MM.1S (cell line): ENCODE measurements at regions not wholly inside any gene's neighbourhood (a gene's known extent, or its start where the extent isn't known, plus 50 kb on each side); places are given as distances from the start of the nearest gene placed in this dataset.

Experiments used
- DNase-seq: peaks from one replicate; pipeline ENCODE4 v3.0.0-alpha.2; 2015
- H2AFZ ChIP-seq: fragments of 300-600 bp; sonication (generic); 2 replicates; pipeline ENCODE4 v1.6.0; 2016; ENCODE audit warnings: antibody characterized with exemption, low read length
- H3F3A ChIP-seq: fragments of 300-600 bp; sonication (generic); 2 replicates; pipeline ENCODE4 v1.6.1; 2016; ENCODE audit warnings: mild to moderate bottlenecking, antibody characterized with exemption, low read length, moderate library complexity, mixed read lengths; ENCODE audit not compliant: insufficient read depth
- H3K27ac ChIP-seq: fragments of 300-600 bp; sonication (generic); 2 replicates; pipeline ENCODE4 v1.5.1; 2016; ENCODE audit warnings: mild to moderate bottlenecking, low read length
- H3K27me3 ChIP-seq: fragments of 300-600 bp; sonication (generic); replicated peaks from 2 replicates; pipeline ENCODE4 v1.6.0; 2016; ENCODE audit warnings: low read length; ENCODE audit not compliant: insufficient read depth
- H3K36me3 ChIP-seq: fragments of 300-600 bp; sonication (generic); replicated peaks from 2 replicates; pipeline ENCODE4 v1.6.1; 2016; ENCODE audit warnings: mild to moderate bottlenecking, low read length, mixed read lengths; ENCODE audit not compliant: insufficient read depth
- H3K4me1 ChIP-seq: fragments of 300-600 bp; sonication (generic); 2 replicates; pipeline ENCODE4 v1.6.1; 2016; ENCODE audit warnings: low read length, mixed read lengths
- H3K4me2 ChIP-seq: fragments of 300-600 bp; sonication (generic); 2 replicates; pipeline ENCODE4 v1.6.0; 2016; ENCODE audit warnings: low read depth, low read length
- H3K4me3 ChIP-seq: fragments of 300-600 bp; sonication (generic); 2 replicates; pipeline ENCODE4 v1.5.1; 2016; ENCODE audit warnings: low read length, mixed read lengths
- H3K79me2 ChIP-seq: fragments of 300-600 bp; sonication (generic); 2 replicates; pipeline ENCODE4 v1.6.1; 2016; ENCODE audit warnings: mixed run types, low read length, mixed read lengths
- H3K9ac ChIP-seq: fragments of 300-600 bp; sonication (generic); 2 replicates; pipeline ENCODE4 v1.6.1; 2016; ENCODE audit warnings: low read length, mixed read lengths
- H3K9me2 ChIP-seq: fragments of 300-600 bp; sonication (generic); replicated peaks from 2 replicates; pipeline ENCODE4 v1.6.1; 2016; ENCODE audit warnings: mild to moderate bottlenecking, low read length, mixed read lengths; ENCODE audit not compliant: insufficient read depth
- H3K9me3 ChIP-seq: fragments of 300-600 bp; sonication (generic); replicated peaks from 2 replicates; pipeline ENCODE4 v1.6.1; 2016; ENCODE audit warnings: mild to moderate bottlenecking, low read length, mixed read lengths; ENCODE audit not compliant: insufficient read depth
- H4K20me1 ChIP-seq: fragments of 300-600 bp; sonication (generic); 2 replicates; pipeline ENCODE4 v1.6.1; 2016; ENCODE audit warnings: mild to moderate bottlenecking, low read length, moderate library complexity, mixed read lengths; ENCODE audit not compliant: insufficient read depth
- CTCF ChIP-seq: fragments of 300-600 bp; sonication (generic); IDR thresholded peaks from 2 replicates; pipeline ENCODE4 v1.5.1; 2016; ENCODE audit warnings: antibody characterized with exemption, low read length, mixed read lengths
- EZH2 ChIP-seq: fragments of 300-600 bp; sonication (generic); optimal IDR thresholded peaks from 2 replicates; pipeline ENCODE3; 2017; ENCODE audit warnings: low read depth, mild to moderate bottlenecking, antibody characterized with exemption, low read length, mixed read lengths
- EZH2phosphoT487 ChIP-seq: fragments of 300-600 bp; sonication (generic); IDR thresholded peaks from 2 replicates; pipeline ENCODE4 v1.6.1; 2018; ENCODE audit warnings: antibody characterized with exemption, low read length

DNA sequence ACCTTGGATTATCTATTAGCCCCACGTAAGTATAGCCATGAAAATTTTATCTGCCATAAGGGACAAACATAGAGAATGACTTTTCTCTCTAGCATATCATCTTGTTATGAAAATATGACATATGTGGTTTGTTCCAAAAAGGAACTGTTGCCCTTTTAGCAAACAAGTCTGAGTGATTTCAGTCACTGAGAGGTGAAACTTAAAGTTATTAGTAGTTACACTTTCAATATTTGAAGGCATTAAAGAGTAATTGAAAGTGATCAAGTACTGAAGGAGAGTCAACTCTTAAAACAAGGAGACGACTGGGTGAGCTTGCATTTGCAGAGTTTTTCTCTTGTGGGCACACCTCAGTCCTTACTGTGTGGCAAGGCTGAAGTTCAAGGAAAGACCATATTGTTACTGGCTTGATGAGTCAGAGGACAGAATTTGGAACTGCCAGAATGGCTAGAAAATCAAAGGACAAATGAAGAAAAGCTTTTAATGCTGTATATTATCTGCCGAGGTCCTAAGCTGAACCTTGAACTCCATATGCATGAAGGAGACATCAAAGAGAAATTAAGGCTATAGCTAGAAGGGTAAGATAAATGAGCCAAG is 205.1 kb upstream of the EMCN start:
- H3K9me3 ChIP-seq = no peaks in the 10 kb centered on the region
- DNase-seq = no peak
- H3K9me2 ChIP-seq = no peaks in the 10 kb centered on the region
- peaks cover 15% of the 10 kb centered on the region; the same call in 1 of the 2 replicates for H3K4me1 ChIP-seq
- no peaks in the 10 kb centered on the region for H3K36me3 ChIP-seq
- H4K20me1 ChIP-seq = no peaks in the 10 kb centered on the region
- no peak for TF ChIP-seq EZH2phosphoT487
- TF ChIP-seq CTCF = no peak
- no peak for TF ChIP-seq EZH2
- H3K27me3 ChIP-seq = no peaks in the 10 kb centered on the region
- no peak overlapping the region for H3K4me3 ChIP-seq
- no peak overlapping the region for H3K9ac ChIP-seq
- H2AFZ ChIP-seq = no peak overlapping the region
- H3K4me2 ChIP-seq = no peak overlapping the region
- H3K79me2 ChIP-seq = no peaks in the 10 kb centered on the region
- no peak overlapping the region for H3K27ac ChIP-seq
- no peaks in the 10 kb centered on the region for H3F3A ChIP-seq

- Histone ChIP-seq H3K27ac (no peak overlapping the region), H3F3A (no peaks in the 10 kb centered on the region), H3K79me2 (no peaks in the 10 kb centered on the region), H4K20me1 (no peaks in the 10 kb centered on the region), H2AFZ (no peak overlapping the region), H3K4me2 (no peak overlapping the region), H3K4me1 (peaks cover 15% of the 10 kb centered on the region; the same call in 1 of the 2 replicates), H3K36me3 (no peaks in the 10 kb centered on the region), H3K9me3 (no peaks in the 10 kb centered on the region), H3K27me3 (no peaks in the 10 kb centered on the region), H3K4me3 (no peak overlapping the region), H3K9ac (no peak overlapping the region), H3K9me2 (no peaks in the 10 kb centered on the region)
- DNase-seq = no peak
- TF ChIP-seq EZH2phosphoT487 = no peak
- TF ChIP-seq CTCF = no peak
- no peak for TF ChIP-seq EZH2
Observed at GRCh38 chr4:100722133-100722532, 204.3 kb upstream of the EMCN start.

GRCh38 chr4:100721490-100721889 is 203.7 kb upstream of the EMCN start:
- H3K4me3 ChIP-seq = no peak overlapping the region
- H3K27me3 ChIP-seq = no peaks in the 10 kb centered on the region
- no peaks in the 10 kb centered on the region for H3K79me2 ChIP-seq
- H3K27ac ChIP-seq = no peak overlapping the region
- H3K9me2 ChIP-seq = no peaks in the 10 kb centered on the region
- H3K4me2 ChIP-seq = peak overlapping the region; percentile 1; the same call in 1 of the 2 replicates
- H2AFZ ChIP-seq = no peak overlapping the region
- DNase-seq = no peak
- TF ChIP-seq EZH2phosphoT487 (no peak), CTCF (no peak), EZH2 (no peak)
- H3K9me3 ChIP-seq = no peaks in the 10 kb centered on the region
- no peaks in the 10 kb centered on the region for H3K36me3 ChIP-seq
- H3K9ac ChIP-seq = no peak overlapping the region
- H3K4me1 ChIP-seq = peaks cover 15% of the 10 kb centered on the region; the same call in 1 of the 2 replicates
- H3F3A ChIP-seq = no peaks in the 10 kb centered on the region
- no peaks in the 10 kb centered on the region for H4K20me1 ChIP-seq
